SK-N-SH (cell line): ENCODE measurements at regions not wholly inside any gene's neighbourhood (a gene's known extent, or its start where the extent isn't known, plus 50 kb on each side); places are given as distances from the start of the nearest gene placed in this dataset.

ENCODE experiments used
- CTCF ChIA-PET: fragments of 300-600, 350-600 bp; formaldehyde crosslinking; extraction: SDS; loops from one replicate; lab custom pipeline; 2021; lab: Yijun Ruan, JAX
- POLR2A ChIA-PET: fragments of 350-600 bp; sonication (Branson Sonifier 250); formaldehyde crosslinking; extraction: SDS; loops from one replicate; lab custom pipeline; 2020; ENCODE audit warnings: antibody characterized with exemption, inconsistent platforms; lab: Yijun Ruan, JAX
- DNase-seq: peaks from one replicate; pipeline ENCODE4 v3.0.0; 2012
- H2AFZ ChIP-seq: fragments of 200-600 bp; sonication (generic); 2 replicates; pipeline ENCODE4 v1.8.1; 2016; ENCODE audit warnings: antibody characterized with exemption, mild to moderate bottlenecking, low read depth
- H3F3A ChIP-seq: fragments of 200-600 bp; sonication (generic); replicated peaks from 2 replicates; pipeline ENCODE3; 2016; ENCODE audit warnings: antibody characterized with exemption, mild to moderate bottlenecking; ENCODE audit not compliant: insufficient read depth
- H3K27ac ChIP-seq, 2 experiments: fragments of 200-500 bp in 1 of 2; fragments of 200-600 bp in 1 of 2; sonication (Bioruptor generic) in 1 of 2; sonication (generic), shearing (Covaris generic) in 1 of 2; 2 replicates each; pipeline versions ENCODE4 v1.5.1 to v1.6.1; 2014 to 2016; ENCODE audit warnings: low read depth in 2 of 2, inconsistent platforms in 1 of 2, low read length in 1 of 2, mild to moderate bottlenecking in 1 of 2, mixed read lengths in 1 of 2
- H3K27me3 ChIP-seq: fragments of 200-600 bp; sonication (generic), shearing (Covaris generic); 2 replicates; pipeline ENCODE4 v1.6.1; 2016; ENCODE audit warnings: mixed run types; ENCODE audit not compliant: insufficient read depth
- H3K36me3 ChIP-seq, 2 experiments: fragments of 200-500 bp in 1 of 2; fragments of 200-600 bp in 1 of 2; sonication (Bioruptor generic) in 1 of 2; sonication (generic) in 1 of 2; replicated peaks in 1 of 2; 2 replicates each; pipeline versions ENCODE3 to v1.5.1; 2014 to 2016; ENCODE audit warnings: low read length in 1 of 2, mild to moderate bottlenecking in 1 of 2; ENCODE audit not compliant: insufficient read depth in 2 of 2, control insufficient read depth in 1 of 2
- H3K4me1 ChIP-seq, 2 experiments: fragments of 200-500 bp in 1 of 2; fragments of 200-600 bp in 1 of 2; sonication (Bioruptor generic) in 1 of 2; sonication (generic), shearing (Covaris generic) in 1 of 2; 2 replicates each; pipeline versions ENCODE4 v1.5.1 to v1.6.1; 2014 to 2016; ENCODE audit warnings: low read depth in 1 of 2, low read length in 1 of 2, mixed run types in 1 of 2; ENCODE audit not compliant: insufficient read depth in 2 of 2, control insufficient read depth in 1 of 2
- H3K4me2 ChIP-seq: fragments of 200-600 bp; sonication (generic), shearing (Covaris generic); 2 replicates; pipeline ENCODE4 v1.6.1; 2017; ENCODE audit warnings: mixed run types
- H3K4me3 ChIP-seq, 2 experiments: fragments of 200-500 bp in 1 of 2; fragments of 200-600 bp in 1 of 2; sonication (Bioruptor generic) in 1 of 2; sonication (generic), shearing (Covaris generic) in 1 of 2; 2 replicates each; pipeline versions ENCODE4 v1.5.1 to v1.8.1; 2014 to 2016; ENCODE audit warnings: low read depth in 2 of 2, inconsistent platforms in 1 of 2, low read length in 1 of 2, mild to moderate bottlenecking in 1 of 2, mixed read lengths in 1 of 2, moderate library complexity in 1 of 2
- H3K79me2 ChIP-seq: fragments of 200-600 bp; sonication (generic); 2 replicates; pipeline ENCODE4 v1.8.1; 2017; ENCODE audit warnings: mild to moderate bottlenecking; ENCODE audit not compliant: insufficient read depth
- H3K9ac ChIP-seq: fragments of 200-600 bp; sonication (generic); 2 replicates; pipeline ENCODE4 v1.6.1; 2017; ENCODE audit warnings: mixed run types
- H3K9me2 ChIP-seq: fragments of 200-600 bp; sonication (generic); 2 replicates; pipeline ENCODE4 v1.6.1; 2017; ENCODE audit warnings: mixed run types
- H3K9me3 ChIP-seq: fragments of 200-600 bp; sonication (generic); 2 replicates; pipeline ENCODE4 v1.6.1; 2017; ENCODE audit warnings: mixed run types, mild to moderate bottlenecking, moderate library complexity
- H4K20me1 ChIP-seq: fragments of 200-600 bp; sonication (generic); 2 replicates; pipeline ENCODE4 v1.6.1; 2017; ENCODE audit warnings: mild to moderate bottlenecking, mixed run types; ENCODE audit not compliant: insufficient read depth
- CHD2 ChIP-seq: fragments of 150-350 bp; IDR thresholded peaks from 2 replicates; pipeline ENCODE4 v1.6.1; 2018; ENCODE audit warnings: low read length; ENCODE audit not compliant: partially characterized antibody
- EZH2phosphoT487 ChIP-seq: fragments of 200-600 bp; sonication (generic); IDR thresholded peaks from 2 replicates; pipeline ENCODE4 v1.6.1; 2017; ENCODE audit warnings: low read depth, mixed run types, mild to moderate bottlenecking, antibody characterized with exemption, moderate library complexity, borderline replicate concordance
- FOSL2 ChIP-seq: IDR thresholded peaks from 2 replicates; pipeline ENCODE4 v1.4.0; 2012; ENCODE audit warnings: low read depth, mild to moderate bottlenecking, moderate library complexity, borderline replicate concordance
- GATA2 ChIP-seq: sonication (generic); formaldehyde crosslinking; IDR thresholded peaks from 2 replicates; pipeline ENCODE4 v1.5.0; 2020; ENCODE audit warnings: mild to moderate bottlenecking, missing genetic modification reagents
- IRF3 ChIP-seq: fragments of 150-350 bp; IDR thresholded peaks from 2 replicates; pipeline ENCODE4 v1.6.1; 2016; ENCODE audit warnings: mild to moderate bottlenecking, low read depth, low read length
- MEF2A ChIP-seq: IDR thresholded peaks from 2 replicates; pipeline ENCODE4 v1.4.0; 2012; ENCODE audit warnings: low read depth, borderline replicate concordance
- MXI1 ChIP-seq: IDR thresholded peaks from 2 replicates; pipeline ENCODE4 v1.6.1; 2012; ENCODE audit warnings: mild to moderate bottlenecking, low read depth, low read length, improper control_type of control experiment
- NRF1 ChIP-seq: IDR thresholded peaks from 2 replicates; pipeline ENCODE4 v1.6.1; 2012; ENCODE audit warnings: low read depth, mild to moderate bottlenecking, low read length
- POLR2AphosphoS5 ChIP-seq: IDR thresholded peaks from 2 replicates; pipeline ENCODE4 v1.6.1; 2012; ENCODE audit warnings: low read depth, low read length
- RAD21 ChIP-seq: IDR thresholded peaks from 2 replicates; pipeline ENCODE4 v1.6.1; 2012; ENCODE audit warnings: mild to moderate bottlenecking, low read length
- SIN3A ChIP-seq: IDR thresholded peaks from 2 replicates; pipeline ENCODE4 v1.6.1; 2012; ENCODE audit warnings: low read depth, mild to moderate bottlenecking, low read length, moderate library complexity, borderline replicate concordance
- SMC3 ChIP-seq: IDR thresholded peaks from 2 replicates; pipeline ENCODE4 v1.6.1; 2012; ENCODE audit warnings: low read depth, low read length, improper control_type of control experiment
- TCF12 ChIP-seq: IDR thresholded peaks from 2 replicates; pipeline ENCODE4 v1.4.0; 2012
- TEAD4 ChIP-seq: IDR thresholded peaks from 2 replicates; pipeline ENCODE4 v1.4.0; 2012; ENCODE audit warnings: mild to moderate bottlenecking, borderline replicate concordance; ENCODE audit not compliant: insufficient read depth
- USF1 ChIP-seq: IDR thresholded peaks from 2 replicates; pipeline ENCODE4 v1.4.0; 2012; ENCODE audit warnings: low read depth, borderline replicate concordance
- ZBTB33 ChIP-seq: IDR thresholded peaks from 2 replicates; pipeline ENCODE4 v1.4.0; 2012; ENCODE audit warnings: low read depth, borderline replicate concordance
- WGBS: methylation state at CpG from one replicate; pipeline ENCODE4 v1.1.6; 2017; ENCODE audit warnings: low lambda C conversion rate; 5-methylcytosine and 5-hydroxymethylcytosine counted together
- TF ChIP-seq, protein P1 (sequence below): IDR thresholded peaks from 2 replicates; pipeline ENCODE4 v1.4.0; 2012; ENCODE audit warnings: low read depth
- TF ChIP-seq, protein P2 (sequence below): IDR thresholded peaks from 2 replicates; pipeline ENCODE4; 2012

DNA sequence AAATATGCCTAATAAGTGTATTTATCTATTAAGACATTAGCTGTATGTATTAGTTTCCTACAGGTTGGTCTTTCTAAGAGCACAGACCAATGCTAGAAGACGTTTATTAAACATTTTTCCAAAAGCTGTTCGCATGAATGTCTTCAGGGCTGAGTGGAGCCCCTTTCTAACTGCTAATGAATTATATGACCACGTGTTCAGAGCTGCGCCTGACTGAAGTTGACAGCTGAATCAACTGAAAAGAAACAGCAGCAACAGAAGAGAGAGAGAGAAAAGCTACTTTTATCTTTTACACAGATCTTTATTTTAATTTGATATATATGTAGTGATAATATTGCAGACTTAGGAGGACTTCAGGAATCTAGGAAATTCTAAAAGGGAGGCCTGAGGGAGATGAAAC is 75.2 kb upstream of the ARID1B start:
- WGBS = 59% methylated on average over 4 of the region's 4 CpGs
- CTCF ChIA-PET = no interaction called here
- H3F3A ChIP-seq = peaks cover 9% of the 10 kb centered on the region
- no peak overlapping the region for H3K27ac ChIP-seq
- H3K4me3 ChIP-seq = no peak overlapping the region
- H3K79me2 ChIP-seq = no peaks in the 10 kb centered on the region
- no peaks in the 10 kb centered on the region for H3K9me2 ChIP-seq
- POLR2A ChIA-PET = no interaction called here
- H4K20me1 ChIP-seq = no peaks in the 10 kb centered on the region
- no peak overlapping the region for H3K9ac ChIP-seq
- no peaks in the 10 kb centered on the region for H3K4me1 ChIP-seq
- no peaks in the 10 kb centered on the region for H3K9me3 ChIP-seq
- H3K27me3 ChIP-seq = no peaks in the 10 kb centered on the region
- no peaks in the 10 kb centered on the region for H3K36me3 ChIP-seq
- DNase-seq = no peak
- TF ChIP-seq MXI1 = no peak
- no peak for TF ChIP-seq TEAD4
- no peak for TF ChIP-seq USF1
- TF ChIP-seq FOSL2 = no peak
- no peak for TF ChIP-seq SIN3A
- TF ChIP-seq, protein P1, sequence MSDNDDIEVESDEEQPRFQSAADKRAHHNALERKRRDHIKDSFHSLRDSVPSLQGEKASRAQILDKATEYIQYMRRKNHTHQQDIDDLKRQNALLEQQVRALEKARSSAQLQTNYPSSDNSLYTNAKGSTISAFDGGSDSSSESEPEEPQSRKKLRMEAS = no peak
- no peak for TF ChIP-seq NRF1
- no peak for TF ChIP-seq CHD2
- TF ChIP-seq MEF2A = no peak
- TF ChIP-seq RAD21 = no peak
- TF ChIP-seq EZH2phosphoT487 = no peak
- no peak for TF ChIP-seq ZBTB33
- TF ChIP-seq POLR2AphosphoS5 = no peak
- TF ChIP-seq IRF3 = no peak
- TF ChIP-seq, protein P2, sequence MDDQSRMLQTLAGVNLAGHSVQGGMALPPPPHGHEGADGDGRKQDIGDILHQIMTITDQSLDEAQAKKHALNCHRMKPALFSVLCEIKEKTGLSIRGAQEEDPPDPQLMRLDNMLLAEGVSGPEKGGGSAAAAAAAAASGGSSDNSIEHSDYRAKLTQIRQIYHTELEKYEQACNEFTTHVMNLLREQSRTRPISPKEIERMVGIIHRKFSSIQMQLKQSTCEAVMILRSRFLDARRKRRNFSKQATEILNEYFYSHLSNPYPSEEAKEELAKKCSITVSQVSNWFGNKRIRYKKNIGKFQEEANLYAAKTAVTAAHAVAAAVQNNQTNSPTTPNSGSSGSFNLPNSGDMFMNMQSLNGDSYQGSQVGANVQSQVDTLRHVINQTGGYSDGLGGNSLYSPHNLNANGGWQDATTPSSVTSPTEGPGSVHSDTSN = no peak
- no peak for TF ChIP-seq TCF12
- TF ChIP-seq SMC3 = no peak
- no peak for TF ChIP-seq GATA2 (CRISPR knock-in tag)
- TF ChIP-seq, all 33 proteins: peak for 0
- Histone ChIP-seq H3K4me2 (no peak overlapping the region), H2AFZ (no peak overlapping the region)
